Colonic mucosa (tissue), 4 donors: ENCODE measurements at regions not wholly inside any gene's neighbourhood (a gene's known extent, or its start where the extent isn't known, plus 50 kb on each side); places are given as distances from the start of the nearest gene placed in this dataset.

ENCODE experiments used
- DNase-seq: peaks from one replicate; pipeline ENCODE4 v3.0.0-alpha.2; 2020
- H3K27ac ChIP-seq: fragments of 200-600 bp; one replicate; pipeline ENCODE4 v1.8.0; 2021
- H3K27me3 ChIP-seq: fragments of 200-600 bp; one replicate; pipeline ENCODE4 v1.8.0; 2021
- H3K36me3 ChIP-seq: fragments of 200-600 bp; one replicate; pipeline ENCODE4 v1.8.0; 2021
- H3K4me1 ChIP-seq: fragments of 200-600 bp; one replicate; pipeline ENCODE4 v1.8.0; 2021; ENCODE audit warnings: mild to moderate bottlenecking
- H3K4me3 ChIP-seq: fragments of 200-600 bp; one replicate; pipeline ENCODE4 v1.8.0; 2021
- H3K9ac ChIP-seq, 2 donors: one replicate each; pipeline ENCODE4 v1.7.0; 2013; ENCODE audit warnings: control low read depth in 2 of 2, low read depth in 2 of 2, low read length in 2 of 2
- H3K9me3 ChIP-seq: fragments of 200-600 bp; one replicate; pipeline ENCODE4 v1.8.0; 2021
- intact Hi-C: fragments of 100-400 bp; cut with DNase I; formaldehyde crosslinking; loops from one replicate; pipeline ENCODE4 v1.14.1; 2022
- TF ChIP-seq, protein P1 (sequence below): fragments of 200-600 bp; IDR thresholded peaks from one replicate; pipeline ENCODE4 v1.8.0; 2022; ENCODE audit warnings: antibody characterized with exemption, mild to moderate bottlenecking
- donor health status: healthy.
- donor health status: DM: no; HTN: no; CAD: no.
- donor health status: DM: no; HTN: no; CAD: no.

DNA sequence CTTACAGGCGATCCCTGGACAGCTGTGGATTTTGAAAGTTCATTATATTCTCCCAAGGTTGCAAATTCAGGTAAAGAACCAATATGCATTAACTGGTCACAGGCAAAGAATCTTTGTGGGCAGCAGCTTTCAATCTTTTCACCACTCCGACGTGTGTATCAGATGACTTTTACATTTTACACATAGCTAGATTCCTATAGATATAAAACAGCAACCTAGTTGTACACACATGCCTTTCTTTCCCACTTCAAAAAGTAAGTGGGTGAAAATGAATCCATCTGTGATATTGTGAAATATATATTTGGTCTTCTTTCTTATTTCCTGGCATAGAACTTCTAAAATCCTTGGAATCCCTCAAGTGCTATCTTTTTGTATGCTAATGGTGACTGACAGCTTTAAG, 72.5 kb downstream of the SCG2 start:
- Histone ChIP-seq H3K9me3 (no peaks in the 10 kb centered on the region), H3K4me1 (no peaks in the 10 kb centered on the region), H3K36me3 (no peaks in the 10 kb centered on the region), H3K9ac (no peak overlapping the region), H3K27ac (no peak overlapping the region), H3K4me3 (no peak overlapping the region), H3K27me3 (no peaks in the 10 kb centered on the region)
- TF ChIP-seq, protein P1, sequence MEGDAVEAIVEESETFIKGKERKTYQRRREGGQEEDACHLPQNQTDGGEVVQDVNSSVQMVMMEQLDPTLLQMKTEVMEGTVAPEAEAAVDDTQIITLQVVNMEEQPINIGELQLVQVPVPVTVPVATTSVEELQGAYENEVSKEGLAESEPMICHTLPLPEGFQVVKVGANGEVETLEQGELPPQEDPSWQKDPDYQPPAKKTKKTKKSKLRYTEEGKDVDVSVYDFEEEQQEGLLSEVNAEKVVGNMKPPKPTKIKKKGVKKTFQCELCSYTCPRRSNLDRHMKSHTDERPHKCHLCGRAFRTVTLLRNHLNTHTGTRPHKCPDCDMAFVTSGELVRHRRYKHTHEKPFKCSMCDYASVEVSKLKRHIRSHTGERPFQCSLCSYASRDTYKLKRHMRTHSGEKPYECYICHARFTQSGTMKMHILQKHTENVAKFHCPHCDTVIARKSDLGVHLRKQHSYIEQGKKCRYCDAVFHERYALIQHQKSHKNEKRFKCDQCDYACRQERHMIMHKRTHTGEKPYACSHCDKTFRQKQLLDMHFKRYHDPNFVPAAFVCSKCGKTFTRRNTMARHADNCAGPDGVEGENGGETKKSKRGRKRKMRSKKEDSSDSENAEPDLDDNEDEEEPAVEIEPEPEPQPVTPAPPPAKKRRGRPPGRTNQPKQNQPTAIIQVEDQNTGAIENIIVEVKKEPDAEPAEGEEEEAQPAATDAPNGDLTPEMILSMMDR, result no peak
- intact Hi-C loops, result no loop called here
- DNase-seq, result no peak

DNA sequence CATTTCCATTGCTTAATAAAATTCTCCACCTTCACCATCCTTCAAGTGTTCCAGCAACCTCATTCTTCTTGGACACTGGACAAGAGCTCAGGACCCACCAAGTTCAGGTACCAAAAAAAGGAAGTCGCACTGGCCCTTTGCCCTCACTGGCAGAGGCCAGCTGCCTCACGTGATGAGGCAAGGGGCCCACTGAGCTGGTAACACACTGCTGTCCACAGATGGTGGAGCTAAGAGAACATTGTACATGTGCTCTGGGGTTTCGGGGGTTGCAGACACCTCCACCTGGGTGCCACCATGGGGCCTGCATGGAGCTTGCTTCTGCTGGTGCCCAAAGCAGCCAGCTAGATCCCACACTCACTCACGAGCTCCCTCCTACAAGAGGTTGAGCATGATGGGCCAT, 71.3 kb downstream of the SCG2 start:
- Histone ChIP-seq H3K4me3 (no peak overlapping the region), H3K4me1 (no peaks in the 10 kb centered on the region), H3K36me3 (no peaks in the 10 kb centered on the region), H3K9ac (no peak overlapping the region), H3K27me3 (no peaks in the 10 kb centered on the region), H3K9me3 (no peaks in the 10 kb centered on the region), H3K27ac (no peak overlapping the region)
- TF ChIP-seq, protein P1, result no peak
- DNase-seq, result no peak
- intact Hi-C loops, result no loop called here

DNA sequence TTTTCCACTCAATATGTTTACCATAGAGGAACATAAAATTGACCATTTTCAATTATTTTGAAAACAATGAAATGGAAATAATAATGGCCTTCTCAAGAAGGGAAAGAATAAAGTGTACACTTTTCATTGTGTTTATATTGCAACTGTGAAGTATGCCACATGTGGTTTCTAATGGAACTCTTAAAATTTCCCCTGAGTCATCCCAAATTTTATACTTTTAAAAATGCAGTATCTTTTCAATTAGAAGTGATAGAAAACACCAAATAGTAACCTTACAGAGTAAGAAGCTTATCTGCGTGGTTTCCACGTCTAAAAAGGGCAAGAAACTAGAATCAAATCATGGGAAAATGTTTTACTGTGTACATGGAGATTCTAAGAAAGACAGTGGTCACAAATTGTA, 70.0 kb downstream of the SCG2 start:
- Histone ChIP-seq H3K4me1 (no peaks in the 10 kb centered on the region), H3K4me3 (no peak overlapping the region)
- TF ChIP-seq, protein P1, result no peak

DNA sequence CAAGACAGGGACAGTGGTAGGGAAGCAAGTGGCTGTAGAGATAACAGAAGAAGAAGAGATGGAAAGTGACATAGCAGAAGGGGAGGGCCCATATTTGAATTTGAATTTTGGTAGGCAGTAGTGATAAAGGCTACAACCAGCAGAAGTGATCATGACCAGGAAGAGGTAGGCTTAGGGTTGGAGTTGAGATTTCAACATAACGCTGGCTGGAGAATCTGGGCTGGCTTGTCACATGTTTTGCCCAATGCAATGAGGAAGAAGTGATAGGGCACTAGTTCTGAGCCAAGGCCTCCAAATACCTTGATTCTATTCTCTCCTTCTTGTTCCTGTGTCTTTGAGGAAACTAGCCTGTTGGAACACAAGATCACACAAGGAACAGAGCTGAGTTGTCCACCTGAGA, 69.4 kb downstream of the SCG2 start:
- H3K4me3 ChIP-seq, result no peak overlapping the region

More for the DNA sequence above, 70.0 kb downstream of the SCG2 start:
- Histone ChIP-seq H3K27ac (no peak overlapping the region), H3K9me3 (no peaks in the 10 kb centered on the region), H3K27me3 (no peaks in the 10 kb centered on the region), H3K9ac (no peak overlapping the region), H3K36me3 (no peaks in the 10 kb centered on the region)
- intact Hi-C loops, result no loop called here
- no peak for DNase-seq

DNA sequence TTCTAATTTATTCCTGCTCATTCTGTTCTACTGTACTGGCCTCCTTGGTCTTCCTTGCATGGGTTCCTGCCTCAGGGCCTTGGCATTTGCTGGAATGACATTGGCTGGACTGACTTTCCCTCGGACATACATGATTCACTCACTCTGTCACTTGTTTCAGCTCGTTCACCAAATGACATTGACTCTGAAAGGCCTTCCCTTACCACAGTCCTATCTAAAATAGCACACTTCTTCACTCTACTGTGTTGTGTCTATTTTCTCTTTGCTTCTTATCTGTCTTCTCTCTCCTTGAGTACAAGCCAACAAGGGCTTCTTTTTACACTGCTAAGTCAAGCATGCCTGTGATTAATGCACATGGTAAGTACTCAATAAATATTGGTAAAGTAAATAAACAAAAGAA, 65.6 kb downstream of the SCG2 start:
- TF ChIP-seq, protein P1, result no peak

More for the DNA sequence above, 69.4 kb downstream of the SCG2 start:
- TF ChIP-seq, protein P1, result no peak
- no peak for DNase-seq
- Histone ChIP-seq H3K9ac (no peak overlapping the region), H3K27me3 (no peaks in the 10 kb centered on the region), H3K4me1 (no peaks in the 10 kb centered on the region), H3K27ac (no peak overlapping the region), H3K9me3 (no peaks in the 10 kb centered on the region), H3K36me3 (no peaks in the 10 kb centered on the region)
- intact Hi-C loops, result no loop called here

DNA sequence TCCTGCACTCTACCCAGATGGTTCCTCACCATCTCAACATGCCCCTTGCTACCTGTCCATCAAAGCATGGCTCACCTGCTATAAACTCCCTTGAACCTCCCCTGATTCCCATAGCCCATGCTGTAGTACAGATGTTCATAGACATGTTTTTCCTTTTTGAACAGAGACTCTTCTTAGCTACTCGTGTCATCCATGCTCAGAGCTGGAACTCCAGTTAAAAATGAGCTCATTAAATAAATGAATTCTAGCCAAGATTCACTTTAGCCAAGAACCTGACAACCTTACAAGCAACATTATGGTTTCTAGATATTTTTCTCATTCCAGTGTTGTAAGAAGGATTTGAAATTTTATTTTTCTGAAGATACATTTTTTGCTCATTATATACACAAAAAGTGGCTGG, 65.0 kb downstream of the SCG2 start:
- no peak overlapping the region for H3K4me3 ChIP-seq
- no peaks in the 10 kb centered on the region for H3K4me1 ChIP-seq
- no peak overlapping the region for H3K27ac ChIP-seq
- DNase-seq, result no peak
- H3K9ac ChIP-seq, result no peak overlapping the region
- intact Hi-C loops, result no loop called here
- no peaks in the 10 kb centered on the region for H3K36me3 ChIP-seq
- no peaks in the 10 kb centered on the region for H3K27me3 ChIP-seq
- no peaks in the 10 kb centered on the region for H3K9me3 ChIP-seq
- TF ChIP-seq, protein P1, result no peak

More for the DNA sequence above, 65.6 kb downstream of the SCG2 start:
- Histone ChIP-seq H3K27ac (no peak overlapping the region), H3K4me1 (no peaks in the 10 kb centered on the region), H3K27me3 (no peaks in the 10 kb centered on the region), H3K36me3 (no peaks in the 10 kb centered on the region), H3K9me3 (no peaks in the 10 kb centered on the region), H3K4me3 (no peak overlapping the region), H3K9ac (no peak overlapping the region)
- no peak for DNase-seq
- intact Hi-C loops, result no loop called here
